ENCODE measurements at regions not wholly inside any gene's neighbourhood (a gene's known extent, or its start where the extent isn't known, plus 50 kb on each side); places are given as distances from the start of the nearest gene placed in this dataset.

GRCh38 chr4:64192731-64193412 is 216.4 kb downstream of the TECRL start:
- Histone ChIP-seq H3K79me2 (ENCODE audit: control insufficient read depth, insufficient read depth, low read length) (no peaks in the 10 kb centered on the region), H3K9ac (ENCODE audit: control insufficient read depth, extremely low read depth, insufficient read depth, low read length) (no peak overlapping the region), H3K9me1 (ENCODE audit: control insufficient read depth, extremely low read depth, insufficient read depth, low read length) (no peaks in the 10 kb centered on the region), H3K4me1 (ENCODE audit: control insufficient read depth, extremely low read depth, insufficient read depth, low read length) (no peaks in the 10 kb centered on the region), H3K9me3 (ENCODE audit: control insufficient read depth, low read depth, low read length) (no peaks in the 10 kb centered on the region), H2AFZ (ENCODE audit: control insufficient read depth, low read length) (no peak overlapping the region), H3K36me3 (ENCODE audit: control insufficient read depth in 2 of 2, extremely low read depth in 1 of 2, insufficient read depth in 2 of 2, low read length in 2 of 2) (no peaks in the 10 kb centered on the region), H3K4me2 (ENCODE audit: control insufficient read depth, extremely low read depth, insufficient read depth, low read depth, low read length) (no peak overlapping the region), H3K27ac (ENCODE audit: control insufficient read depth, insufficient read depth, low read length) (no peak overlapping the region), H3K27me3 (ENCODE audit: control insufficient read depth, extremely low read depth, insufficient read depth, low read length) (no peaks in the 10 kb centered on the region), H3K4me3 (ENCODE audit: control insufficient read depth in 2 of 3, extremely low read depth in 1 of 3, insufficient read depth in 2 of 3, low read depth in 1 of 3, low read length in 3 of 3) (no peak overlapping the region), H4K20me1 (ENCODE audit: control insufficient read depth, extremely low read depth, insufficient read depth, low read length) (no peaks in the 10 kb centered on the region)
- dilution Hi-C loops (cut with MboI; ENCODE audit: extremely low pct_ligation_motif_present, low sequenced_read_pairs), result no loop called here
- TF ChIP-seq EZH2 (IDR thresholded peaks at IDR 0.05; ENCODE audit: low read length) (no peak), CTCF (optimal IDR thresholded peaks at IDR 0.05 in 1 of 3, IDR thresholded peaks at IDR 0.05 in 1 of 3, conservative IDR thresholded peaks at IDR 0.05 in 1 of 3; ENCODE audit: extremely low read depth in 1 of 3, insufficient read depth in 2 of 3, low read length in 3 of 3) (no peak)
- DNase-seq (ENCODE audit: low read depth, low spot score) (no peak), FAIRE-seq (no peak)

GRCh38 chr4:64174247-64174882 is 234.9 kb downstream of the TECRL start:
- DNase-seq (ENCODE audit: low read depth, low spot score), result no peak
- dilution Hi-C loops (cut with MboI; ENCODE audit: extremely low pct_ligation_motif_present, low sequenced_read_pairs), result loop anchor here (25.0 kb wide), 1 partner anchor 363 kb away; no protein-coding TSS in a partner anchor
- Histone ChIP-seq H3K27me3 (ENCODE audit: control insufficient read depth, extremely low read depth, insufficient read depth, low read length) (no peaks in the 10 kb centered on the region), H3K36me3 (ENCODE audit: control insufficient read depth in 2 of 2, extremely low read depth in 1 of 2, insufficient read depth in 2 of 2, low read length in 2 of 2) (no peaks in the 10 kb centered on the region), H3K4me3 (ENCODE audit: control insufficient read depth in 2 of 3, extremely low read depth in 1 of 3, insufficient read depth in 2 of 3, low read depth in 1 of 3, low read length in 3 of 3) (no peak overlapping the region), H3K9ac (ENCODE audit: control insufficient read depth, extremely low read depth, insufficient read depth, low read length) (no peak overlapping the region), H3K9me1 (ENCODE audit: control insufficient read depth, extremely low read depth, insufficient read depth, low read length) (no peaks in the 10 kb centered on the region), H4K20me1 (ENCODE audit: control insufficient read depth, extremely low read depth, insufficient read depth, low read length) (no peaks in the 10 kb centered on the region), H3K9me3 (ENCODE audit: control insufficient read depth, low read depth, low read length) (no peaks in the 10 kb centered on the region), H3K79me2 (ENCODE audit: control insufficient read depth, insufficient read depth, low read length) (no peaks in the 10 kb centered on the region), H3K27ac (ENCODE audit: control insufficient read depth, insufficient read depth, low read length) (no peak overlapping the region), H2AFZ (ENCODE audit: control insufficient read depth, low read length) (no peak overlapping the region), H3K4me1 (ENCODE audit: control insufficient read depth, extremely low read depth, insufficient read depth, low read length) (no peaks in the 10 kb centered on the region), H3K4me2 (ENCODE audit: control insufficient read depth, extremely low read depth, insufficient read depth, low read depth, low read length) (no peak overlapping the region)
- FAIRE-seq, result no peak
- TF ChIP-seq CTCF (optimal IDR thresholded peaks at IDR 0.05 in 1 of 3, IDR thresholded peaks at IDR 0.05 in 1 of 3, conservative IDR thresholded peaks at IDR 0.05 in 1 of 3; ENCODE audit: extremely low read depth in 1 of 3, insufficient read depth in 2 of 3, low read length in 3 of 3), result no peak
- no peak for TF ChIP-seq EZH2 (IDR thresholded peaks at IDR 0.05; ENCODE audit: low read length)

All from keratinocyte (primary cell).